SU-DHL-6 (cell line): ENCODE measurements at regions not wholly inside any gene's neighbourhood (a gene's known extent, or its start where the extent isn't known, plus 50 kb on each side); places are given as distances from the start of the nearest gene placed in this dataset.

Source experiments
- H2AFZ ChIP-seq: fragments of 200-600 bp; sonication (generic); 2 replicates; pipeline ENCODE4 v1.6.1; 2014; ENCODE audit warnings: low read depth, mild to moderate bottlenecking, moderate library complexity, mixed read lengths, antibody characterized with exemption, low read length; ENCODE audit not compliant: severe bottlenecking
- H3F3A ChIP-seq: fragments of 200-600 bp; shearing (Covaris generic); 2 replicates; pipeline ENCODE4 v1.6.0; 2016; ENCODE audit warnings: antibody characterized with exemption, mild to moderate bottlenecking; ENCODE audit not compliant: insufficient read depth
- H3K27ac ChIP-seq: fragments of 200-600 bp; sonication (generic); 2 replicates; pipeline ENCODE4 v1.5.1; 2016; ENCODE audit warnings: low read depth, mild to moderate bottlenecking, low read length, moderate library complexity, mixed read lengths
- H3K27me3 ChIP-seq: fragments of 200-600 bp; sonication (generic), shearing (Covaris generic); 2 replicates; pipeline ENCODE4 v1.6.0; 2014; ENCODE audit warnings: mild to moderate bottlenecking, low read length
- H3K36me3 ChIP-seq: fragments of 200-600 bp; sonication (generic); 2 replicates; pipeline ENCODE4 v1.6.1; 2014; ENCODE audit warnings: mild to moderate bottlenecking, low read length, mixed read lengths
- H3K4me2 ChIP-seq: fragments of 300-600, 200-600 bp; shearing (Covaris generic), sonication (generic); 2 replicates; pipeline ENCODE4 v1.6.0; 2014; ENCODE audit warnings: low read length, low read depth, mild to moderate bottlenecking; ENCODE audit not compliant: poor library complexity, severe bottlenecking
- H3K4me3 ChIP-seq: fragments of 200-600 bp; sonication (generic); 2 replicates; pipeline ENCODE4 v1.5.1; 2014; ENCODE audit warnings: antibody characterized with exemption, low read length, mild to moderate bottlenecking, mixed read lengths; ENCODE audit not compliant: insufficient read depth, poor library complexity, severe bottlenecking
- H3K79me2 ChIP-seq: fragments of 200-600 bp; sonication (generic); 2 replicates; pipeline ENCODE4 v1.6.1; 2014; ENCODE audit warnings: mild to moderate bottlenecking, low read length, moderate library complexity; ENCODE audit not compliant: insufficient read depth
- H3K9ac ChIP-seq: fragments of 200-600 bp; sonication (generic); 2 replicates; pipeline ENCODE4 v1.7.0; 2014; ENCODE audit warnings: mild to moderate bottlenecking, low read length
- H3K9me2 ChIP-seq: fragments of 200-600 bp; sonication (generic); replicated peaks from 2 replicates; pipeline ENCODE4 v1.6.1; 2014; ENCODE audit warnings: low read length; ENCODE audit not compliant: insufficient read depth
- H3K9me3 ChIP-seq: fragments of 200-600 bp; sonication (generic); 2 replicates; pipeline ENCODE4 v1.6.1; 2014; ENCODE audit warnings: low read length, mixed read lengths; ENCODE audit not compliant: insufficient read depth
- H4K20me1 ChIP-seq: fragments of 200-600 bp; sonication (generic); 2 replicates; pipeline ENCODE4 v1.6.1; 2014; ENCODE audit warnings: low read depth, mild to moderate bottlenecking, antibody characterized with exemption, low read length, moderate library complexity, mixed read lengths
- EZH2phosphoT487 ChIP-seq: fragments of 200-600 bp; sonication (generic), shearing (Covaris generic); conservative IDR thresholded peaks from 2 replicates; pipeline ENCODE4 v1.6.1; 2018; ENCODE audit warnings: mild to moderate bottlenecking, antibody characterized with exemption, low read length, moderate library complexity, mixed read lengths
- TF ChIP-seq, protein P1 (sequence below): fragments of 200-600 bp; sonication (generic); IDR thresholded peaks from one replicate; pipeline ENCODE4 v1.5.1; 2017; ENCODE audit warnings: antibody characterized with exemption, mild to moderate bottlenecking, low read length, moderate library complexity; ENCODE audit not compliant: insufficient read depth, poor library complexity, severe bottlenecking

DNA sequence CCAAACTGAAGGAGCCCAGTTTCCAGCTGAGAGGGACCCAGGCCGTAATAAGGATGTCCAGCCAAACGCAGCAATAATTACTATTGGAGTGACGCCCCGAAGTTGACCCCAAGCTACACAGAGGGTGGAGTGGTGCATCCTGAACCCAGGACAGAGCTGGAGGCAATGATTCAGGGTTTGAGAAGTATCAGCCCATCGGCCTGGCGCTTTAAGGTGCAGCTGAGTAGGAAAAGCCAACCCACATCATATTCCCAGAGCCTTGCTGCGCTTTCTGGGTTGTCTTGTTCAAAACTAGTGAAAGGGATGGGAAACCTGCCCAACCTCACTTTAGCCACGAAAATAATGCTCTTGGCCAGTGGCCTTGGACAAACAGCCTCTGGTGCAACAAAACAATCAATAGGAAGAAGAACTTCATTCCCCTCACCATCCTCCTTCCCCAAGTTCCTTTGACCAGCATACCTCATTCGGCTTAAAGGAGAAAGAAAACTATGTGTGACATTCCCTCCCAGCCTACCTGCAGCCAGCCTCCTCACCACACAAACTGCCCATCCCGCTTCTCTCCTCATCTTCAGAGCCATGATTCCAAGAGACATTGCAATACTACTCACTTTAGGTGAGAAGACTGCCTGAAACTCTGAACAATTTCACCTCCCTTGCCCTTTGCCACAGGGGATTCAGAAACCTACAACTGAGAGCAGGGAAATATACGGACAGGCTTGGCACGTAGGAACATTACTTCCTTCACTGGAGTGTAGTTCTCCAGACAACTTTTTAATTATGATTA is 217.2 kb upstream of the MKLN1 start:
- H3K9ac ChIP-seq = peak overlapping the region; percentile 79
- H3F3A ChIP-seq = peaks cover 29% of the 10 kb centered on the region
- H3K9me2 ChIP-seq = no peaks in the 10 kb centered on the region
- TF ChIP-seq, protein P1, sequence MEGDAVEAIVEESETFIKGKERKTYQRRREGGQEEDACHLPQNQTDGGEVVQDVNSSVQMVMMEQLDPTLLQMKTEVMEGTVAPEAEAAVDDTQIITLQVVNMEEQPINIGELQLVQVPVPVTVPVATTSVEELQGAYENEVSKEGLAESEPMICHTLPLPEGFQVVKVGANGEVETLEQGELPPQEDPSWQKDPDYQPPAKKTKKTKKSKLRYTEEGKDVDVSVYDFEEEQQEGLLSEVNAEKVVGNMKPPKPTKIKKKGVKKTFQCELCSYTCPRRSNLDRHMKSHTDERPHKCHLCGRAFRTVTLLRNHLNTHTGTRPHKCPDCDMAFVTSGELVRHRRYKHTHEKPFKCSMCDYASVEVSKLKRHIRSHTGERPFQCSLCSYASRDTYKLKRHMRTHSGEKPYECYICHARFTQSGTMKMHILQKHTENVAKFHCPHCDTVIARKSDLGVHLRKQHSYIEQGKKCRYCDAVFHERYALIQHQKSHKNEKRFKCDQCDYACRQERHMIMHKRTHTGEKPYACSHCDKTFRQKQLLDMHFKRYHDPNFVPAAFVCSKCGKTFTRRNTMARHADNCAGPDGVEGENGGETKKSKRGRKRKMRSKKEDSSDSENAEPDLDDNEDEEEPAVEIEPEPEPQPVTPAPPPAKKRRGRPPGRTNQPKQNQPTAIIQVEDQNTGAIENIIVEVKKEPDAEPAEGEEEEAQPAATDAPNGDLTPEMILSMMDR = no peak
- no peak for TF ChIP-seq EZH2phosphoT487
- H3K79me2 ChIP-seq = peaks cover 6% of the 10 kb centered on the region
- peak overlapping the region; percentile 64 for H2AFZ ChIP-seq
- H3K9me3 ChIP-seq = no peaks in the 10 kb centered on the region
- H4K20me1 ChIP-seq = no peaks in the 10 kb centered on the region
- peak overlapping the region; percentile 93 for H3K4me3 ChIP-seq
- peak overlapping the region; percentile 39 for H3K27ac ChIP-seq
- H3K27me3 ChIP-seq = no peaks in the 10 kb centered on the region
- peak overlapping the region; percentile 87 for H3K4me2 ChIP-seq
- H3K36me3 ChIP-seq = no peaks in the 10 kb centered on the region

- Histone ChIP-seq H3K9me3 (no peaks in the 10 kb centered on the region), H3K4me2 (peak overlapping the region; percentile 87), H3K9me2 (no peaks in the 10 kb centered on the region), H3K27me3 (no peaks in the 10 kb centered on the region), H3K9ac (peak overlapping the region; percentile 79; the same call in 1 of the 2 replicates), H2AFZ (peak overlapping the region; percentile 17), H4K20me1 (no peaks in the 10 kb centered on the region), H3K79me2 (peaks cover 6% of the 10 kb centered on the region; the same call in 1 of the 2 replicates), H3K27ac (peak overlapping the region; percentile 39), H3F3A (peaks cover 28% of the 10 kb centered on the region), H3K36me3 (no peaks in the 10 kb centered on the region), H3K4me3 (peak overlapping the region; percentile 6)
- TF ChIP-seq, protein P1 = no peak
- no peak for TF ChIP-seq EZH2phosphoT487
These were observed 216.5 kb upstream of the MKLN1 start for GRCh38 chr7:131111081-131111576.

- Histone ChIP-seq H4K20me1 (no peaks in the 10 kb centered on the region), H3F3A (peaks cover 25% of the 10 kb centered on the region), H3K79me2 (peaks cover 6% of the 10 kb centered on the region; the same call in 1 of the 2 replicates), H3K4me2 (peak overlapping the region; percentile 87), H3K9ac (no peak overlapping the region), H3K27me3 (no peaks in the 10 kb centered on the region), H3K36me3 (no peaks in the 10 kb centered on the region), H3K9me3 (no peaks in the 10 kb centered on the region), H3K9me2 (no peaks in the 10 kb centered on the region), H2AFZ (no peak overlapping the region), H3K4me3 (no peak overlapping the region), H3K27ac (no peak overlapping the region)
- TF ChIP-seq, protein P1 = no peak
- TF ChIP-seq EZH2phosphoT487 = no peak
These were observed 215.9 kb upstream of the MKLN1 start for GRCh38 chr7:131111792-131112191.
